Vagina (tissue), 2 donors: ENCODE measurements at regions not wholly inside any gene's neighbourhood (a gene's known extent, or its start where the extent isn't known, plus 50 kb on each side); places are given as distances from the start of the nearest gene placed in this dataset.

ENCODE experiments used
- DNase-seq, 2 donors: peaks; one replicate each; pipeline ENCODE4 v3.0.0-alpha.2; 2017; ENCODE audit errors: extremely low spot score in 2 of 2
- H3K27ac ChIP-seq: fragments of 200-600 bp; sonication (generic); one replicate; pipeline ENCODE4 v1.5.1; 2019
- H3K27me3 ChIP-seq: fragments of 200-600 bp; sonication (generic); one replicate; pipeline ENCODE4 v1.5.1; 2019
- H3K36me3 ChIP-seq, 2 donors: fragments of 200-600 bp; sonication (generic); one replicate each; pipeline ENCODE4 v1.5.1; 2017 to 2019
- H3K4me1 ChIP-seq: fragments of 200-600 bp; sonication (generic); one replicate; pipeline ENCODE4 v1.5.1; 2019
- H3K4me3 ChIP-seq, 2 donors: fragments of 200-600 bp; sonication (generic); 1 replicate in 1 of 2; 2 replicates in 1 of 2; pipeline ENCODE4 v1.5.1; 2016 to 2019
- H3K9me3 ChIP-seq: fragments of 200-600 bp; sonication (generic); one replicate; pipeline ENCODE4 v1.5.1; 2019
- POLR2A ChIP-seq, 2 donors: fragments of 450-650 bp; IDR thresholded peaks; one replicate each; pipeline ENCODE4 v1.6.1; 2017; ENCODE audit warnings: antibody characterized with exemption in 2 of 2, mild to moderate bottlenecking in 2 of 2, moderate library complexity in 2 of 2
- POLR2AphosphoS5 ChIP-seq, 2 donors: sonication (generic); formaldehyde crosslinking; IDR thresholded peaks; one replicate each; pipeline ENCODE4 v1.9.0; 2017; ENCODE audit warnings: antibody characterized with exemption in 2 of 2, mild to moderate bottlenecking in 2 of 2, low read depth in 1 of 2; ENCODE audit not compliant: insufficient read depth in 1 of 2
- intact Hi-C: fragments of 100-400 bp; cut with DNase I; formaldehyde crosslinking; loops from one replicate; pipeline ENCODE4 v1.15.1; 2023
- TF ChIP-seq, protein P1 (sequence below), 3 experiments: fragments of 450-650 bp in 2 of 3; fragments of 200-600 bp in 1 of 3; sonication (generic) in 1 of 3; IDR thresholded peaks; one replicate each; pipeline ENCODE4 v1.5.1; 2017 to 2019; ENCODE audit warnings: antibody characterized with exemption in 3 of 3, mild to moderate bottlenecking in 2 of 3, moderate library complexity in 2 of 3

DNA sequence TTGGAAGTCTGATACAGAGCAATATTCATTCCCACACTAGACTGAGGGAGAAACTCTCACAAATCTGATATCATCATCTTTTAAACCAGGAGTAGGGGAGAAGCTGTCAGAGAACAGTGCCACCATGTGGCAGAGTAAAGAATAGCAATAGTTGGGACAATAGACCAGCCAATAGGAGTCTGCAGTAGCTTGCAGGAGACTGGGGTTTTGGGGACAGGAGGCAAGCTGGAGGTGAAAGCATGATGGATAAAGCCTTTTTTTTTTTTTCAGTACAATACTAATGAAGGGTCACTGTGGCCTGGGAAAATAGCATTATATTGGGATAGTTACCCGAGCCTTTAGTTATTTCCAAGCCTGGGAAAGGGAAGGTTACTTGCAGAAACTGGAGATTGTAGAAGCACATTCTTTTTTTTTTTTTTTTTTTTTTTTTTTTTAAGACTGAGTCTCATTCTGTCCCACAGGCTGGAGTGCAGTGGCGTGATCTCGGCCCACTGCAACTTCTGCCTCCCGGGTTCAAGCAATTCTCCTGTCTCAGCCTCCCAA is 120.7 kb downstream of the S1PR1 start:
- no peak for DNase-seq

DNA sequence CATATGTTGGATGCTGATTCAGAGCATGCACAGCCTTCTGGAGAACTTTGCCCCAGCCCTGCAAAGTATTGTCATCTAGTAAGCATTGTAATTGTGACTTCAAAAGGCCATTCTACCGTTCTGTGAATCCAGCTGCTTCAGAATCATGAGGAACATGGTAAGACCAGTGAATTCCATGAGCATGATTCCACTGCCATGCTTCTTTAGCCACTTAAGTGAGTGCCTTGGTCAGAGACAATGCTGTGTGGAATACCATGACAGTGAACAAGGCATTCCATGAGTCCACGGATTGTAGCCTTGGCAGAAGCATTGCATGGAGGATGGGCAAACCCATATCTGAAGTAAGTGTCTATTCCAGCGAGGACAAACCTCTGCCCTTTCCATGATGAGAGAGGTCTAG is 123.7 kb downstream of the S1PR1 start:
- Histone ChIP-seq H3K4me3 (no peak overlapping the region), H3K27ac (no peak overlapping the region), H3K27me3 (no peaks in the 10 kb centered on the region), H3K36me3 (no peaks in the 10 kb centered on the region), H3K4me1 (no peaks in the 10 kb centered on the region), H3K9me3 (no peaks in the 10 kb centered on the region)
- DNase-seq: no peak
- intact Hi-C loops: no loop called here
- TF ChIP-seq POLR2A (IDR thresholded peaks at IDR 0.05) (no peak), POLR2AphosphoS5 (IDR thresholded peaks at IDR 0.05; ENCODE audit: insufficient read depth in 1 of 2, low read depth in 1 of 2) (no peak)
- TF ChIP-seq, protein P1, sequence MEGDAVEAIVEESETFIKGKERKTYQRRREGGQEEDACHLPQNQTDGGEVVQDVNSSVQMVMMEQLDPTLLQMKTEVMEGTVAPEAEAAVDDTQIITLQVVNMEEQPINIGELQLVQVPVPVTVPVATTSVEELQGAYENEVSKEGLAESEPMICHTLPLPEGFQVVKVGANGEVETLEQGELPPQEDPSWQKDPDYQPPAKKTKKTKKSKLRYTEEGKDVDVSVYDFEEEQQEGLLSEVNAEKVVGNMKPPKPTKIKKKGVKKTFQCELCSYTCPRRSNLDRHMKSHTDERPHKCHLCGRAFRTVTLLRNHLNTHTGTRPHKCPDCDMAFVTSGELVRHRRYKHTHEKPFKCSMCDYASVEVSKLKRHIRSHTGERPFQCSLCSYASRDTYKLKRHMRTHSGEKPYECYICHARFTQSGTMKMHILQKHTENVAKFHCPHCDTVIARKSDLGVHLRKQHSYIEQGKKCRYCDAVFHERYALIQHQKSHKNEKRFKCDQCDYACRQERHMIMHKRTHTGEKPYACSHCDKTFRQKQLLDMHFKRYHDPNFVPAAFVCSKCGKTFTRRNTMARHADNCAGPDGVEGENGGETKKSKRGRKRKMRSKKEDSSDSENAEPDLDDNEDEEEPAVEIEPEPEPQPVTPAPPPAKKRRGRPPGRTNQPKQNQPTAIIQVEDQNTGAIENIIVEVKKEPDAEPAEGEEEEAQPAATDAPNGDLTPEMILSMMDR (IDR thresholded peaks at IDR 0.05): no peak

More for the DNA sequence above, 120.7 kb downstream of the S1PR1 start:
- TF ChIP-seq POLR2AphosphoS5 (IDR thresholded peaks at IDR 0.05; ENCODE audit: insufficient read depth in 1 of 2, low read depth in 1 of 2): no peak
- TF ChIP-seq POLR2A (IDR thresholded peaks at IDR 0.05): no peak
- TF ChIP-seq, protein P1 (IDR thresholded peaks at IDR 0.05): peak; percentile 53 to 67 (median 57)
- no peaks in the 10 kb centered on the region for H3K36me3 ChIP-seq
- H3K27me3 ChIP-seq: no peaks in the 10 kb centered on the region
- H3K4me1 ChIP-seq: no peaks in the 10 kb centered on the region
- intact Hi-C loops: no loop called here
- no peak overlapping the region for H3K4me3 ChIP-seq
- no peak overlapping the region for H3K27ac ChIP-seq
- H3K9me3 ChIP-seq: no peaks in the 10 kb centered on the region

DNA sequence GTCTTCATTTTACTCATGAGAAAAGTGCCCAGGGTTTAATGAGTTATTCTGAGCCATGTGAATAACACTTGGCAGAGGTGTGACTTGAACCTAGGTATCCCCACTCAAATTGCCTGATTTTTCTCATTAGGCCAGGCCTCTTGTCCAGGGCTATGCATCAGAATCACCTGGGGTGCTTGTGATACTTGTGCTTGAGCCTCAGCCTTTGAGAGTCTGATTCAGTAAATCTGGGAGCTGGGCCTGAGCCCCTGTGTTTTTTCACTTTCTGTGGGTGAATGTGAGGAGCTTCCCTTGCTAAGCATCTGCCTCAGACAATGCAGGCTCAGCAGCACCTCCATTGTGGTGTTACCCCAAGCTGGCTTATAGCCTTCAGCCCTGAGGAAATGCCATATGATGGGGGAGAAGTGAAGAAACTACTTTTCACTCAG is 127.1 kb downstream of the S1PR1 start:
- Histone ChIP-seq H3K36me3 (no peaks in the 10 kb centered on the region), H3K4me1 (peaks cover 7% of the 10 kb centered on the region), H3K27ac (no peak overlapping the region), H3K4me3 (no peak overlapping the region), H3K9me3 (no peaks in the 10 kb centered on the region), H3K27me3 (no peaks in the 10 kb centered on the region)
- no peak for DNase-seq
- TF ChIP-seq POLR2A (IDR thresholded peaks at IDR 0.05) (no peak), POLR2AphosphoS5 (IDR thresholded peaks at IDR 0.05; ENCODE audit: insufficient read depth in 1 of 2, low read depth in 1 of 2) (no peak)
- TF ChIP-seq, protein P1 (IDR thresholded peaks at IDR 0.05): no peak
- intact Hi-C loops: no loop called here

DNA sequence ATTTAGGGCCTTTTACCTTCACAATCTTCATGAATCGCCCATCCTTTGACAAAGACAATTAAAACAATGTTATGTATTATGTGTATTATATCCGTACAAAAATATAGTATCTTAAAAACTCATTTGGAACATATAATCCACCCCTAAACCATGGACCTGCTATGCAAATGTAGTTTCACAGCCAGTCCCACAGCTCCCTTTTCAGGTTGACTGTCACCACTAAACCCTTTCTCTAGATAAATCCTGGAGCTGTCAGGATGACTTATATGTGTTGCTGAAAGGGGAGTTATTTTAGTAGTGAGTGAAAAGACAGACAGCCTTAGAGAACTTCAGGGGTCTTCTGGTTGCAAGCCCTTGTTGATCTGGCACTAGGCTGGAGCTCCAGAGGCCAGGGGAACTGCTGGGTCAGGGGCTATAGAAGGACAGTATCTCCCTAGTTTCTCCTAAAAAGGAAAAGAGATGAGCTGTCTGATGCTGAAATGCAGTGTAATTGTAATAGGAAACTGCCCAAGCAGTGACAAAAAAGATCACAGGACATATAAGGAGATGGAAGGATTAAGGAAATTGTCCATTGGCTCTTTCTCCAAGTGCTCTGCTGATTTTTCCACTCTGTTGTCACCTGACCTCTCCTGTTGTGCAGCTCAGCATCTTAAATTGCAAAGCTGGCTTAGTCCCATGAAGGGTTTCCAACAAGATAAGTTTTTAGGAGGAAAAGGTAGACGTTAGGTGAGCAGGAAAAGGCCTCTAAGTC is 127.7 kb downstream of the S1PR1 start:
- H3K4me1 ChIP-seq: peaks cover 7% of the 10 kb centered on the region
- H3K9me3 ChIP-seq: no peaks in the 10 kb centered on the region
- TF ChIP-seq, protein P1 (IDR thresholded peaks at IDR 0.05): no peak
- TF ChIP-seq POLR2AphosphoS5 (IDR thresholded peaks at IDR 0.05; ENCODE audit: insufficient read depth in 1 of 2, low read depth in 1 of 2) (no peak), POLR2A (IDR thresholded peaks at IDR 0.05) (no peak)
- no peak for DNase-seq
- H3K27me3 ChIP-seq: no peaks in the 10 kb centered on the region
- intact Hi-C loops: no loop called here
- no peak overlapping the region for H3K27ac ChIP-seq
- H3K4me3 ChIP-seq: no peak overlapping the region
- no peaks in the 10 kb centered on the region for H3K36me3 ChIP-seq

DNA sequence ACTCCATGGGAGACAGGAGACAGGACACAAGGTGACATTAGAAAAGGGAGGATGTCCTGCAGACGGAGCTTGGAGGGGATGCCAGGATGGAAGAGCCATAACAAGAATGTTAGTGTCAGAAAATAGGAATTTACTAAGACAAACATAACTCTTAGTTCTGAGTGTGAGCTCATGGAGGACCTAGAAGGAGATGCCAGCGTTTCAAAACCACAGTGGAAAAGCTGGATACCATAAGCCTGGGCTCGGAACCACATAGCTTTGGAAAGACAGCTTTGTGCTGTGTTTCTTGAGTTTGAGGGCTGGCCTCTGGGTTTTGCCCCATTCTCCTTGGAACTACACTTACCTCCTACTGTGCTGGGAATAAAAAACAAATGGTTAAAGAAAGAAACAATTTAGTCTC is 128.4 kb downstream of the S1PR1 start:
- TF ChIP-seq, protein P1 (IDR thresholded peaks at IDR 0.05): no peak
- TF ChIP-seq POLR2AphosphoS5 (IDR thresholded peaks at IDR 0.05; ENCODE audit: insufficient read depth in 1 of 2, low read depth in 1 of 2): no peak
- no peak for TF ChIP-seq POLR2A (IDR thresholded peaks at IDR 0.05)
- Histone ChIP-seq H3K36me3 (no peaks in the 10 kb centered on the region), H3K27ac (no peak overlapping the region), H3K4me1 (peaks cover 7% of the 10 kb centered on the region), H3K27me3 (no peaks in the 10 kb centered on the region), H3K4me3 (no peak overlapping the region), H3K9me3 (no peaks in the 10 kb centered on the region)
- intact Hi-C loops: no loop called here
- DNase-seq: no peak
